OCI-LY1 (cell line): ENCODE measurements at regions not wholly inside any gene's neighbourhood (a gene's known extent, or its start where the extent isn't known, plus 50 kb on each side); places are given as distances from the start of the nearest gene placed in this dataset.
A peak's percentile ranks its signal among the peaks of the same experiment; 100 is the strongest.

Source experiments
- H2AFZ ChIP-seq: fragments of 200-600 bp; sonication (generic), shearing (Covaris generic); 2 replicates; pipeline ENCODE4 v1.6.0; 2014; ENCODE audit warnings: antibody characterized with exemption, mild to moderate bottlenecking, low read length
- H3F3A ChIP-seq: fragments of 200-600 bp; sonication (generic), shearing (Covaris generic); 2 replicates; pipeline ENCODE4 v1.6.0; 2014; ENCODE audit warnings: mild to moderate bottlenecking, antibody characterized with exemption, low read length, moderate library complexity; ENCODE audit not compliant: insufficient read depth
- H3K27ac ChIP-seq: fragments of 200-600 bp; sonication (generic); 2 replicates; pipeline ENCODE4 v1.5.1; 2014; ENCODE audit warnings: low read length, mixed run types, mild to moderate bottlenecking, low read depth; ENCODE audit not compliant: poor library complexity, severe bottlenecking
- H3K27me3 ChIP-seq: fragments of 200-600 bp; sonication (generic); 2 replicates; pipeline ENCODE4 v1.6.0; 2014; ENCODE audit warnings: antibody characterized with exemption, mild to moderate bottlenecking, low read length, moderate library complexity; ENCODE audit not compliant: insufficient read depth
- H3K36me3 ChIP-seq: fragments of 200-600 bp; sonication (generic); 2 replicates; pipeline ENCODE4 v1.6.1; 2014; ENCODE audit warnings: mild to moderate bottlenecking, antibody characterized with exemption, low read length, moderate library complexity, mixed read lengths; ENCODE audit not compliant: insufficient read depth
- H3K4me1 ChIP-seq: fragments of 200-600 bp; sonication (generic); 2 replicates; pipeline ENCODE4 v1.5.1; 2014; ENCODE audit warnings: mild to moderate bottlenecking, low read length, moderate library complexity; ENCODE audit not compliant: insufficient read depth, severe bottlenecking
- H3K4me2 ChIP-seq: fragments of 200-600 bp; sonication (generic), shearing (Covaris generic); 2 replicates; pipeline ENCODE4 v1.6.1; 2014; ENCODE audit warnings: low read length
- H3K4me3 ChIP-seq: fragments of 200-600 bp; sonication (generic); 2 replicates; pipeline ENCODE4 v1.5.1; 2014; ENCODE audit warnings: low read length, low read depth, mild to moderate bottlenecking, mixed read lengths; ENCODE audit not compliant: poor library complexity, severe bottlenecking
- H3K79me2 ChIP-seq: fragments of 200-600 bp; shearing (Covaris generic); 2 replicates; pipeline ENCODE4 v1.6.1; 2016; ENCODE audit warnings: mixed run types, low read length, mixed read lengths; ENCODE audit not compliant: insufficient read depth
- H3K9ac ChIP-seq: fragments of 200-600 bp; sonication (generic), shearing (Covaris generic); 2 replicates; pipeline ENCODE4 v1.6.1; 2014; ENCODE audit warnings: mild to moderate bottlenecking, low read length, mixed read lengths
- H3K9me2 ChIP-seq: fragments of 200-600 bp; sonication (generic), shearing (Covaris generic); 2 replicates; pipeline ENCODE4 v1.6.1; 2014; ENCODE audit warnings: low read depth, mild to moderate bottlenecking, low read length, mixed read lengths
- H3K9me3 ChIP-seq: fragments of 200-600 bp; shearing (Covaris generic); 2 replicates; pipeline ENCODE4 v1.6.1; 2014; ENCODE audit warnings: low read length, mixed read lengths
- H4K20me1 ChIP-seq: fragments of 200-600 bp; sonication (generic), shearing (Covaris generic); 2 replicates; pipeline ENCODE4 v1.6.0; 2016; ENCODE audit warnings: mild to moderate bottlenecking, low read length; ENCODE audit not compliant: insufficient read depth
- EZH2 ChIP-seq: fragments of 200-600 bp; sonication (generic), shearing (Covaris generic); IDR thresholded peaks from 2 replicates; pipeline ENCODE4 v1.8.0; 2017; ENCODE audit warnings: borderline replicate concordance, mixed run types, mild to moderate bottlenecking, antibody characterized with exemption, low read length, moderate library complexity, mixed read lengths
- TF ChIP-seq, protein P1 (sequence below): fragments of 200-600 bp; sonication (generic), shearing (Covaris generic); IDR thresholded peaks from 2 replicates; pipeline ENCODE4 v1.5.1; 2017; ENCODE audit warnings: mild to moderate bottlenecking, antibody characterized with exemption, low read length, moderate library complexity, mixed read lengths

DNA sequence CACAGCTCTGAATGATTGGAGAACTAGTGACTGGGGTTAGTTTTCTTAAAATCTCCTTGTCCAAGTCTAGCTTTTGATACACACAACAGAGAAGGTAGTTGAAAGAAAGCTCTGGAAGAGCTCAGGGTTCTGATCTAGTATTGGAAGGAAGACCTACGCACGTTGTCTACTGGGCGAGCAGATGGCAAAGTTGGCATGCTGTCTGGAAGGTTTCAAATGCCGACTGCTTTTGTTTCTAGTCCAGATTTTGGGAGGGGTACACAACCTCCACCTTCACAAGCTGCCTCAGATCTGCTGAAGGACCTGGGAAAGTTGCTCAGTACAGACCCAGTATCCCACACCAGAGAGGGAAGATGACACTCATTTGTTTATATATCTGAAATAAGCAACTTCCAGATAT is 507.3 kb downstream of the RNF144A start:
- no peaks in the 10 kb centered on the region for H3K79me2 ChIP-seq
- no peaks in the 10 kb centered on the region for H3K9me3 ChIP-seq
- no peak overlapping the region for H3K27ac ChIP-seq
- H2AFZ ChIP-seq = no peak overlapping the region
- no peaks in the 10 kb centered on the region for H3F3A ChIP-seq
- H3K27me3 ChIP-seq = peaks cover 2% of the 10 kb centered on the region; the same call in 1 of the 2 replicates
- H3K4me1 ChIP-seq = no peaks in the 10 kb centered on the region
- no peak overlapping the region for H3K4me2 ChIP-seq
- no peaks in the 10 kb centered on the region for H3K36me3 ChIP-seq
- no peaks in the 10 kb centered on the region for H3K9me2 ChIP-seq
- H3K9ac ChIP-seq = no peak overlapping the region
- no peaks in the 10 kb centered on the region for H4K20me1 ChIP-seq
- TF ChIP-seq EZH2 = no peak
- TF ChIP-seq, protein P1, sequence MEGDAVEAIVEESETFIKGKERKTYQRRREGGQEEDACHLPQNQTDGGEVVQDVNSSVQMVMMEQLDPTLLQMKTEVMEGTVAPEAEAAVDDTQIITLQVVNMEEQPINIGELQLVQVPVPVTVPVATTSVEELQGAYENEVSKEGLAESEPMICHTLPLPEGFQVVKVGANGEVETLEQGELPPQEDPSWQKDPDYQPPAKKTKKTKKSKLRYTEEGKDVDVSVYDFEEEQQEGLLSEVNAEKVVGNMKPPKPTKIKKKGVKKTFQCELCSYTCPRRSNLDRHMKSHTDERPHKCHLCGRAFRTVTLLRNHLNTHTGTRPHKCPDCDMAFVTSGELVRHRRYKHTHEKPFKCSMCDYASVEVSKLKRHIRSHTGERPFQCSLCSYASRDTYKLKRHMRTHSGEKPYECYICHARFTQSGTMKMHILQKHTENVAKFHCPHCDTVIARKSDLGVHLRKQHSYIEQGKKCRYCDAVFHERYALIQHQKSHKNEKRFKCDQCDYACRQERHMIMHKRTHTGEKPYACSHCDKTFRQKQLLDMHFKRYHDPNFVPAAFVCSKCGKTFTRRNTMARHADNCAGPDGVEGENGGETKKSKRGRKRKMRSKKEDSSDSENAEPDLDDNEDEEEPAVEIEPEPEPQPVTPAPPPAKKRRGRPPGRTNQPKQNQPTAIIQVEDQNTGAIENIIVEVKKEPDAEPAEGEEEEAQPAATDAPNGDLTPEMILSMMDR = no peak
- H3K4me3 ChIP-seq = no peak overlapping the region

DNA sequence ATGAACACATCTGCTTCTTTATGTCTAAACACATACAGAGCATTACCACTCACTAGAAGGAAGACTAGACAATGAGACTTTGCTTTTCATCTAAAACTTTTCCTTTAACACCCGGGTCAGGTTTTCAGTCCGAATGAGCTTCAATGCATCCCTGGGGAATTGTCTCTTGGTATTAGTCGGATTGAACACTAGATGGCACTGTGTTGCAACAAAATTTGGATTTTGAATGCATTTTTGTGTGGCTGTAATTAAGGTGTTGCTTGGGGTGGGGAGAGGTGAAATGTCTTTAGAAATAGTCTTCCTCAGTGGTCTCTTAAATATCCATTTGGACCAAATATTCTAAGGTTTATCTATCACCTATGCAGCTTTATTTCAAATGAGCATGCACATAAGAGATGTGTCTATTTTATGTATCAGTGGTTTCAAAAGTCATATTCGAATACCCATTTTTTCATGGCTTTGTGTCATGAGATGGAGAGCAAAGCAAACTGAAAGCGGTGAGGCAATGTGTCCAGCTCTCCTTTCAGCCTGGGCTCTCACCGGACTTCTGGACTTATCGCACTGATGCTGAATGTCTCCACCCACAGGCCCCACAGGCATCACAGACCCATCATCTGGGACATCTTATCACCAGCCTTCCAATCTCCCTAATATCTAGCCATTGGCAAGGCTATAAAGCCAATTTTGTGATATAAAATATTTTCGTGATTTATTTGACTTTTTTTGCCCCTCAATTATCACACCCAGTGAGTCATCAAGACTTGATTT is 510.3 kb downstream of the RNF144A start:
- Histone ChIP-seq H3K4me1 (peaks cover 3% of the 10 kb centered on the region), H3K79me2 (no peaks in the 10 kb centered on the region), H3F3A (no peaks in the 10 kb centered on the region), H3K9ac (no peak overlapping the region), H3K27ac (no peak overlapping the region), H3K4me2 (no peak overlapping the region), H3K36me3 (no peaks in the 10 kb centered on the region), H3K9me2 (no peaks in the 10 kb centered on the region), H3K27me3 (peaks cover 4% of the 10 kb centered on the region; the same call in 1 of the 2 replicates), H3K4me3 (no peak overlapping the region), H3K9me3 (no peaks in the 10 kb centered on the region), H2AFZ (no peak overlapping the region), H4K20me1 (no peaks in the 10 kb centered on the region)
- TF ChIP-seq, protein P1 = peak; percentile 73
- TF ChIP-seq EZH2 = no peak

DNA sequence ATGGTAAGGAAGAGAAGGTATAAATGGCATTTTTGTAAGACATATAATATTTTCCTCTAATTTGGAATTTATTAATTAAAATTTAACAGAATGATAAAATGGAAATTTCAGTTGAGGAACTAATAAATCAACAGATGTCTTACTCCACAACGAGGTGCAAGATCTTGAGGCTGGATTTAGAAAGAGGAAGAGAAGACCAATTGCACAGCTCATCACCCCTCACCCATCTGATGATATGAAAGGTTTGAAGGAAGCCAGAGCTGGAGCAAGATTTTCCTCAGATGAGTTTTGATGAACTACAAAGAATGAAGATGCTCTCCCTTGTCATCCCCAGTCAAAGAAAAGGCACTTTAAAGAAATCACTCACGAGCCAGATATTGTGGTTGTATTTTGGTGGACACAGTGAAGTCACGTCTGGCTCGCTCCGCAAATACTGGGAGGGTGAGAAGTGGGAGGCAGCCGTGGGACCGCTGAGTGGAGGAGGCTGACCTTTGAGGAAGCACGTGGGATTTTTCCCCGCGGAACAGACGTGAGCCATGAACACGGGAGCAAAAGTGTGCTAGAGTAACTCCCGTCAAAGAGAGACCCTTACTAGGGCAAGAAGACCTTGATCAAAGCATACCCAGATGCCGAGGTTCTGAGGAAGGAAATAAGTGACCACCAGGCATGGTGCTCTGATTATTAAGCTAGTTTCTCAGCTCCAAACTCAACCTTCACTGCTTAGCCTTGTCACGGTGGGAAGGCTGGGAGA is 511.4 kb downstream of the RNF144A start:
- Histone ChIP-seq H2AFZ (no peak overlapping the region), H3K9me3 (no peaks in the 10 kb centered on the region), H3K4me2 (no peak overlapping the region), H3K27me3 (peaks cover 4% of the 10 kb centered on the region; the same call in 1 of the 2 replicates), H3K79me2 (no peaks in the 10 kb centered on the region), H3K36me3 (no peaks in the 10 kb centered on the region), H3F3A (no peaks in the 10 kb centered on the region), H3K9me2 (no peaks in the 10 kb centered on the region), H4K20me1 (no peaks in the 10 kb centered on the region), H3K4me1 (peaks cover 3% of the 10 kb centered on the region), H3K27ac (no peak overlapping the region), H3K9ac (no peak overlapping the region), H3K4me3 (no peak overlapping the region)
- TF ChIP-seq, protein P1 = no peak
- no peak for TF ChIP-seq EZH2
